HepG2 (cell line): ENCODE measurements at regions not wholly inside any gene's neighbourhood (a gene's known extent, or its start where the extent isn't known, plus 50 kb on each side); places are given as distances from the start of the nearest gene placed in this dataset.

Experiments
- ATAC-seq: fragments of 200-7000 bp; cut with Tn5 transposase; 3 replicates; pipeline ENCODE4 v1.9.1; 2020; ENCODE audit warnings: mild to moderate bottlenecking, moderate library complexity
- BruUV-seq: library from RNA; stranded (reverse); fragments of 400-500 nt; replicated peaks from 2 replicates; lab custom pipeline; 2021; lab: Mats Ljungman, UMichigan
- CTCF ChIA-PET: fragments of 300-600 bp; formaldehyde crosslinking; extraction: SDS; loops from one replicate; lab custom pipeline; 2021; ENCODE audit warnings: low total read pairs, inconsistent platforms, low intra/inter-chr PET ratio; lab: Yijun Ruan, JAX
- POLR2A ChIA-PET: fragments of 350-600 bp; sonication (Branson Sonifier 250); formaldehyde crosslinking; loops from one replicate; lab custom pipeline; 2020; ENCODE audit warnings: antibody characterized with exemption, inconsistent platforms; lab: Yijun Ruan, JAX
- DNase-seq: peaks from one replicate; pipeline ENCODE4 v3.0.0-alpha.2; 2015; ENCODE audit warnings: low spot score
- FAIRE-seq: peaks from 3 replicates; lab custom pipeline; 2011; peaks lifted over from hg19 to GRCh38; lab: Jason Lieb, UNC
- H2AFZ ChIP-seq: one replicate; pipeline ENCODE4 v1.6.1; 2011; ENCODE audit warnings: low read length, inconsistent platforms
- H3K27ac ChIP-seq: fragments of 300-600 bp; 3 replicates; pipeline ENCODE4 v1.8.0; 2011; ENCODE audit warnings: mixed run types, mild to moderate bottlenecking, mixed read lengths, low read length, inconsistent platforms; ENCODE audit not compliant: insufficient read depth; ENCODE audit errors: extremely low read length
- H3K27me3 ChIP-seq, 2 experiments: fragments of 200-600 bp in 1 of 2; 2 replicates in 1 of 2; 3 replicates in 1 of 2; pipeline versions ENCODE4 v1.6.0 to v1.8.0; 2011; ENCODE audit warnings: low read length in 2 of 2, mild to moderate bottlenecking in 2 of 2, moderate library complexity in 2 of 2, inconsistent platforms in 1 of 2; ENCODE audit not compliant: insufficient read depth in 2 of 2, control insufficient read depth in 1 of 2
- H3K36me3 ChIP-seq, 2 experiments: fragments of 200-600 bp in 1 of 2; replicated peaks in 1 of 2; 2 replicates in 1 of 2; 3 replicates in 1 of 2; pipeline versions ENCODE4 v1.5.1 to v1.8.0; 2011; ENCODE audit warnings: low read length in 2 of 2, inconsistent platforms in 1 of 2; ENCODE audit not compliant: insufficient read depth in 2 of 2, control insufficient read depth in 1 of 2
- H3K4me1 ChIP-seq: 2 replicates; pipeline ENCODE4 v1.5.1; 2012; ENCODE audit warnings: low read length, inconsistent platforms; ENCODE audit not compliant: insufficient read depth
- H3K4me2 ChIP-seq: 2 replicates; pipeline ENCODE4 v1.6.0; 2011; ENCODE audit warnings: low read depth, low read length, inconsistent platforms
- H3K4me3 ChIP-seq, 3 experiments: fragments of 200-600 bp in 1 of 3; sonication (generic), shearing (Covaris generic) in 1 of 3; replicated peaks in 1 of 3; 2 replicates each; pipeline ENCODE4 v1.5.1; 2011 to 2016; ENCODE audit warnings: low read length in 3 of 3, inconsistent platforms in 2 of 3, low read depth in 2 of 3, mild to moderate bottlenecking in 2 of 3, control low read depth in 1 of 3, mixed read lengths in 1 of 3; ENCODE audit not compliant: insufficient read depth in 1 of 3
- H3K79me2 ChIP-seq: one replicate; pipeline ENCODE4 v1.6.1; 2011; ENCODE audit warnings: low read length, inconsistent platforms; ENCODE audit not compliant: insufficient read depth
- H3K9ac ChIP-seq: 2 replicates; pipeline ENCODE4 v1.6.0; 2011; ENCODE audit warnings: mild to moderate bottlenecking, low read depth, low read length, inconsistent platforms; ENCODE audit not compliant: insufficient read depth
- H3K9me3 ChIP-seq: 2 replicates; pipeline ENCODE4 v1.5.1; 2012; ENCODE audit warnings: mild to moderate bottlenecking, low read length
- H4K20me1 ChIP-seq: 2 replicates; pipeline ENCODE4 v1.6.0; 2011; ENCODE audit warnings: inconsistent platforms, mild to moderate bottlenecking, low read length, moderate library complexity; ENCODE audit not compliant: insufficient read depth
- ATRX ChIP-seq: sonication (generic); formaldehyde crosslinking; IDR thresholded peaks from 2 replicates; pipeline ENCODE4 v1.4.0; 2020; ENCODE audit warnings: missing genetic modification reagents, borderline replicate concordance
- HMG20B ChIP-seq: conservative IDR thresholded peaks from 2 replicates; pipeline ENCODE4 v1.6.1; 2016; ENCODE audit warnings: missing genetic modification reagents, missing compliant biosample characterization
- HNRNPL ChIP-seq: fragments of 200-400 bp; formaldehyde crosslinking; IDR thresholded peaks from 2 replicates; pipeline ENCODE4 v1.6.1; 2017; ENCODE audit warnings: mild to moderate bottlenecking, low read depth, low read length
- KMT2B ChIP-seq: IDR thresholded peaks from 2 replicates; pipeline ENCODE4 v1.6.1; 2016; ENCODE audit warnings: missing genetic modification reagents, missing compliant biosample characterization
- NCOR1 ChIP-seq: fragments of 200-600 bp; sonication (generic); IDR thresholded peaks from 2 replicates; pipeline ENCODE4 v1.7.0; 2017; ENCODE audit warnings: antibody characterized with exemption, low read length, borderline replicate concordance
- NFE2L1 ChIP-seq: sonication (generic); formaldehyde crosslinking; IDR thresholded peaks from 2 replicates; pipeline ENCODE4 v1.4.0; 2020; ENCODE audit warnings: missing genetic modification reagents, mild to moderate bottlenecking, borderline replicate concordance
- RFX3 ChIP-seq: IDR thresholded peaks from 2 replicates; pipeline ENCODE4 v1.6.1; 2016; ENCODE audit warnings: missing biosample characterization, missing genetic modification reagents
- TAF1 ChIP-seq: sonication (generic); formaldehyde crosslinking; IDR thresholded peaks from 2 replicates; pipeline ENCODE4 v1.4.0; 2020; ENCODE audit warnings: missing genetic modification reagents
- TRAFD1 ChIP-seq: sonication (generic); formaldehyde crosslinking; IDR thresholded peaks from 2 replicates; pipeline ENCODE4 v1.5.1; 2020; ENCODE audit warnings: missing genetic modification reagents, mild to moderate bottlenecking, borderline replicate concordance
- U2AF1 ChIP-seq: fragments of 200-400 bp; formaldehyde crosslinking; optimal IDR thresholded peaks from 2 replicates; pipeline ENCODE3; 2017; ENCODE audit warnings: mild to moderate bottlenecking, low read depth, low read length
- ZBTB8A ChIP-seq: sonication (generic); formaldehyde crosslinking; IDR thresholded peaks from 2 replicates; pipeline ENCODE4 v1.4.0; 2020; ENCODE audit warnings: mild to moderate bottlenecking, low read depth, missing genetic modification reagents, borderline replicate concordance
- ZNF30 ChIP-seq: sonication (generic); formaldehyde crosslinking; IDR thresholded peaks from 2 replicates; pipeline ENCODE4 v1.5.0; 2020; ENCODE audit warnings: mild to moderate bottlenecking, missing genetic modification reagents
- ZNF354B ChIP-seq: sonication (generic); formaldehyde crosslinking; IDR thresholded peaks from 2 replicates; pipeline ENCODE4 v1.8.0; 2022; ENCODE audit warnings: mild to moderate bottlenecking, missing genetic modification reagents
- ZNF644 ChIP-seq: IDR thresholded peaks from 2 replicates; pipeline ENCODE4 v1.6.1; 2016; ENCODE audit warnings: low read depth
- ZNF749 ChIP-seq: sonication (generic); formaldehyde crosslinking; IDR thresholded peaks from 2 replicates; pipeline ENCODE4 v1.8.0; 2022; ENCODE audit warnings: mild to moderate bottlenecking, missing genetic modification reagents, moderate library complexity, borderline replicate concordance
- ZNF83 ChIP-seq: sonication (generic); formaldehyde crosslinking; IDR thresholded peaks from 2 replicates; pipeline ENCODE4 v1.4.0; 2020; ENCODE audit warnings: missing genetic modification reagents, mild to moderate bottlenecking, borderline replicate concordance
- WGBS: methylation state at CpG from one replicate; pipeline ENCODE4 v1.1.6; 2017; ENCODE audit warnings: low lambda C conversion rate; 5-methylcytosine and 5-hydroxymethylcytosine counted together
- in situ Hi-C: cut with HindIII; loops from 2 replicates; pipeline ENCODE4 v1.10.0; 2017; ENCODE audit warnings: low pct_unique_long_range_greater_than_20kb; ENCODE audit not compliant: extremely low pct_ligation_motif_present
- intact Hi-C: fragments of 100-400 bp; cut with micrococcal nuclease; formaldehyde crosslinking; loops from one replicate; pipeline ENCODE4 v1.10.0; 2022; ENCODE audit not compliant: unreplicated experiment
- TF ChIP-seq, protein P1 (sequence below): sonication (generic); formaldehyde crosslinking; IDR thresholded peaks from 2 replicates; pipeline ENCODE4 v1.4.0; 2020; ENCODE audit warnings: mild to moderate bottlenecking, missing genetic modification reagents
- TF ChIP-seq, protein P2 (sequence below): fragments of 450-650 bp; IDR thresholded peaks from 2 replicates; pipeline ENCODE4 v1.6.1; 2017

DNA sequence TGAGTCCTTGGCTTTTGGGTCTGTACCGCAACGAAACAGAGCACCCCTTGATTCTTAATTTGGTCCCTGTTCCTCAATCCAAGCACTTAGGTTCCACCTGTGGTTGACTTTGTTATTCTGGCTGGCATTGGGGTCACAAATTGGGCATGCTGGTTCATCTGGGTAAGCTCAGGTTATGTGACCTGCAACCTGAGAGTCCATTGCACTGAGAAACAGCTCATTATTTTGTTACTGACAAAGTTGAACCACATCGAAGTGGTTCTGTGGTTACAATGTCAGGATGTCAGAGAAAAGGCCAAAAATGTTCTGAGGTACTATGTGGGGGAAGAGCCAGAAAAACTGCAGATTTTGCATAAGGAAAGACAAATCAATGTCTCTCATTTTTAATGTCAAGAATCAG lies 74.2 kb downstream of the ZNF621 start:
- ChIA-PET POLR2A (no interaction called here), CTCF (no interaction called here)
- FAIRE-seq (no peak), DNase-seq (no peak), ATAC-seq (no peak)
- in situ Hi-C loops: loop anchor here (25.0 kb wide), 1 partner anchor 613 kb away; no protein-coding TSS in a partner anchor
- Histone ChIP-seq H3K4me1 (peaks cover 13% of the 10 kb centered on the region), H3K4me3 (no peak overlapping the region), H3K27ac (no peak overlapping the region), H3K4me2 (no peak overlapping the region), H3K79me2 (no peaks in the 10 kb centered on the region), H2AFZ (no peak overlapping the region), H3K9ac (no peak overlapping the region), H4K20me1 (no peaks in the 10 kb centered on the region), H3K36me3 (no peaks in the 10 kb centered on the region), H3K27me3 (no peaks in the 10 kb centered on the region; a peak in 1 of 5 replicates), H3K9me3 (no peaks in the 10 kb centered on the region)
- intact Hi-C loops: no loop called here
- 39% methylated on average over 3 of the region's 3 CpGs for WGBS
- TF ChIP-seq RFX3 (no peak), ZNF30 (CRISPR knock-in tag) (no peak), TAF1 (CRISPR knock-in tag) (no peak), U2AF1 (no peak), KMT2B (CRISPR knock-in tag) (no peak), NFE2L1 (no peak), HNRNPL (no peak), ZNF749 (CRISPR knock-in tag) (no peak), ZNF644 (CRISPR knock-in tag) (no peak), TRAFD1 (CRISPR knock-in tag) (no peak), ZNF354B (CRISPR knock-in tag) (no peak), NCOR1 (no peak), ZNF83 (no peak), HMG20B (no peak), ZBTB8A (CRISPR knock-in tag) (no peak), ATRX (no peak)
- TF ChIP-seq, protein P1, sequence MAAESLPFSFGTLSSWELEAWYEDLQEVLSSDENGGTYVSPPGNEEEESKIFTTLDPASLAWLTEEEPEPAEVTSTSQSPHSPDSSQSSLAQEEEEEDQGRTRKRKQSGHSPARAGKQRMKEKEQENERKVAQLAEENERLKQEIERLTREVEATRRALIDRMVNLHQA (CRISPR knock-in tag): no peak
- TF ChIP-seq, protein P2, sequence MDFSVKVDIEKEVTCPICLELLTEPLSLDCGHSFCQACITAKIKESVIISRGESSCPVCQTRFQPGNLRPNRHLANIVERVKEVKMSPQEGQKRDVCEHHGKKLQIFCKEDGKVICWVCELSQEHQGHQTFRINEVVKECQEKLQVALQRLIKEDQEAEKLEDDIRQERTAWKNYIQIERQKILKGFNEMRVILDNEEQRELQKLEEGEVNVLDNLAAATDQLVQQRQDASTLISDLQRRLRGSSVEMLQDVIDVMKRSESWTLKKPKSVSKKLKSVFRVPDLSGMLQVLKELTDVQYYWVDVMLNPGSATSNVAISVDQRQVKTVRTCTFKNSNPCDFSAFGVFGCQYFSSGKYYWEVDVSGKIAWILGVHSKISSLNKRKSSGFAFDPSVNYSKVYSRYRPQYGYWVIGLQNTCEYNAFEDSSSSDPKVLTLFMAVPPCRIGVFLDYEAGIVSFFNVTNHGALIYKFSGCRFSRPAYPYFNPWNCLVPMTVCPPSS: no peak
- no TSS peak for BruUV-seq
